ENCODE measurements at regions not wholly inside any gene's neighbourhood (a gene's known extent, or its start where the extent isn't known, plus 50 kb on each side); places are given as distances from the start of the nearest gene placed in this dataset.

DNA sequence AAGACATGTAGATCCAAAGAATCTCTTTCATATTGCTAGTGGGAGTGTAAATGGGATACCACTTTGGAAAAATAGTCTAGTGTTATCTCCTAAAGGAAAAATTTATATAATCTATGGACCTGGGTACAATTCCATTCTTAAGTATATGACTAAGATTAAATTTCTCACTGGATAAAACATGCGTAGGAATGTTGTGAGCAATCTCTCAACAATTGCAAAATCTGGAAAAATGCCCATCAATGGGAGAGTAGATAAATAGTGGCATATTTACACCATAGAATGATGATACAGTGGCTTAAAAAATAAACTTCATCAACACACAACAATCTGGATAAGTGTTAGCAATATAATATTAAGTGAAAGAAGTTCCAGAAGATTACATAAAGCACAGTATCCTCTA is 469.5 kb downstream of the MAN2A1 start:
- H3K27me3 Mint-ChIP-seq (ENCODE audit: insufficient read depth, unreplicated experiment) = peaks cover 4% of the 10 kb centered on the region
- POLR2A ChIA-PET = no interaction called here
- H3K9me3 ChIP-seq = no peaks in the 10 kb centered on the region
- intact Hi-C loops (cut with micrococcal nuclease; ENCODE audit: unreplicated experiment) = no loop called here
- H3K27ac Mint-ChIP-seq (ENCODE audit: unreplicated experiment) = no peak overlapping the region
- no peaks in the 10 kb centered on the region for H3K4me1 ChIP-seq
- H3K4me3 ChIP-seq (ENCODE audit: low read depth, low read length) = no peak overlapping the region
- no peaks in the 10 kb centered on the region for H3K36me3 Mint-ChIP-seq (ENCODE audit: insufficient read depth, unreplicated experiment)
- H3K4me1 Mint-ChIP-seq (ENCODE audit: low read depth, unreplicated experiment) = no peaks in the 10 kb centered on the region
- no peak overlapping the region for H3K4me3 Mint-ChIP-seq (ENCODE audit: unreplicated experiment)
- DNase-seq = no peak
- CTCF ChIA-PET = no interaction called here
- H3K27me3 ChIP-seq (replicated peaks; ENCODE audit: control insufficient read depth, insufficient read depth, low read length) = no peaks in the 10 kb centered on the region
- TF ChIP-seq, protein P1, sequence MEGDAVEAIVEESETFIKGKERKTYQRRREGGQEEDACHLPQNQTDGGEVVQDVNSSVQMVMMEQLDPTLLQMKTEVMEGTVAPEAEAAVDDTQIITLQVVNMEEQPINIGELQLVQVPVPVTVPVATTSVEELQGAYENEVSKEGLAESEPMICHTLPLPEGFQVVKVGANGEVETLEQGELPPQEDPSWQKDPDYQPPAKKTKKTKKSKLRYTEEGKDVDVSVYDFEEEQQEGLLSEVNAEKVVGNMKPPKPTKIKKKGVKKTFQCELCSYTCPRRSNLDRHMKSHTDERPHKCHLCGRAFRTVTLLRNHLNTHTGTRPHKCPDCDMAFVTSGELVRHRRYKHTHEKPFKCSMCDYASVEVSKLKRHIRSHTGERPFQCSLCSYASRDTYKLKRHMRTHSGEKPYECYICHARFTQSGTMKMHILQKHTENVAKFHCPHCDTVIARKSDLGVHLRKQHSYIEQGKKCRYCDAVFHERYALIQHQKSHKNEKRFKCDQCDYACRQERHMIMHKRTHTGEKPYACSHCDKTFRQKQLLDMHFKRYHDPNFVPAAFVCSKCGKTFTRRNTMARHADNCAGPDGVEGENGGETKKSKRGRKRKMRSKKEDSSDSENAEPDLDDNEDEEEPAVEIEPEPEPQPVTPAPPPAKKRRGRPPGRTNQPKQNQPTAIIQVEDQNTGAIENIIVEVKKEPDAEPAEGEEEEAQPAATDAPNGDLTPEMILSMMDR (IDR thresholded peaks at IDR 0.05; ENCODE audit: insufficient read depth in 1 of 2, low read depth in 1 of 2, low read length in 1 of 2, severe bottlenecking in 1 of 2, unreplicated experiment in 1 of 2) = no peak
- H3K9me3 Mint-ChIP-seq (ENCODE audit: unreplicated experiment) = no peaks in the 10 kb centered on the region
- no peaks in the 10 kb centered on the region for H3K36me3 ChIP-seq (ENCODE audit: control insufficient read depth, insufficient read depth, low read length)
- no TSS peak for BruUV-seq (replicated peaks)

DNA sequence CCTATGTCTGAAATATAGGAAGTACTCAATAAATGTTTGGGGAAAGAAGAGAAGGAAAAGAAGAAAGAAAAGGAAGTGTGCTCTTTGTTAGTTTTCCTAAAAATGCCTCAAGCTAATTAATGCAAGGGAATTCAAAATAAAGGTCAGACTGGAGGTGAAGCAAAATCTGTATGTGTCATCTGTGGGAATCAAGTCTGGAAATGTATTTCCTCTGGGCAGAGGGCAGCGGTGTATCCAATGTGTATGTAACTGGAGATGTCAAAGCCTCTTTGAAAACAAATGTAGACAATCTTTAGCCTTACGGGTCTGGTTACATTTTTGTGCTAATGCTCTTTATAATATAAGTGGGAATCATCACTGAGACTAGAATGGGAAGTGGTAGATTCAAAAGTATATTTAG is 471.4 kb downstream of the MAN2A1 start:
- ChIA-PET POLR2A (no interaction called here), CTCF (no interaction called here)
- Histone ChIP-seq H3K4me1 (no peaks in the 10 kb centered on the region), H3K36me3 (ENCODE audit: control insufficient read depth, insufficient read depth, low read length) (no peaks in the 10 kb centered on the region), H3K27me3 (replicated peaks; ENCODE audit: control insufficient read depth, insufficient read depth, low read length) (no peaks in the 10 kb centered on the region), H3K9me3 (no peaks in the 10 kb centered on the region), H3K4me3 (ENCODE audit: low read depth, low read length) (no peak overlapping the region)
- no peaks in the 10 kb centered on the region for H3K4me1 Mint-ChIP-seq (ENCODE audit: low read depth, unreplicated experiment)
- no peak overlapping the region for H3K27ac Mint-ChIP-seq (ENCODE audit: unreplicated experiment)
- TF ChIP-seq, protein P1 (IDR thresholded peaks at IDR 0.05; ENCODE audit: insufficient read depth in 1 of 2, low read depth in 1 of 2, low read length in 1 of 2, severe bottlenecking in 1 of 2, unreplicated experiment in 1 of 2) = no peak
- no TSS peak for BruUV-seq (replicated peaks)
- DNase-seq = no peak
- no peak overlapping the region for H3K4me3 Mint-ChIP-seq (ENCODE audit: unreplicated experiment)
- H3K9me3 Mint-ChIP-seq (ENCODE audit: unreplicated experiment) = no peaks in the 10 kb centered on the region
- intact Hi-C loops (cut with micrococcal nuclease; ENCODE audit: unreplicated experiment) = no loop called here
- peaks cover 4% of the 10 kb centered on the region for H3K27me3 Mint-ChIP-seq (ENCODE audit: insufficient read depth, unreplicated experiment)
- H3K36me3 Mint-ChIP-seq (ENCODE audit: insufficient read depth, unreplicated experiment) = no peaks in the 10 kb centered on the region

- no peak overlapping the region for H3K4me3 ChIP-seq (ENCODE audit: low read depth, low read length)
- Mint-ChIP-seq H3K27ac (ENCODE audit: unreplicated experiment) (no peak overlapping the region), H3K4me3 (ENCODE audit: unreplicated experiment) (no peak overlapping the region), H3K36me3 (ENCODE audit: insufficient read depth, unreplicated experiment) (no peaks in the 10 kb centered on the region), H3K9me3 (ENCODE audit: unreplicated experiment) (no peaks in the 10 kb centered on the region), H3K4me1 (ENCODE audit: low read depth, unreplicated experiment) (no peaks in the 10 kb centered on the region), H3K27me3 (ENCODE audit: insufficient read depth, unreplicated experiment) (peaks cover 4% of the 10 kb centered on the region)
- H3K27me3 ChIP-seq (replicated peaks; ENCODE audit: control insufficient read depth, insufficient read depth, low read length) = no peaks in the 10 kb centered on the region
- no TSS peak for BruUV-seq (replicated peaks)
- no peaks in the 10 kb centered on the region for H3K4me1 ChIP-seq
- POLR2A ChIA-PET = no interaction called here
- intact Hi-C loops (cut with micrococcal nuclease; ENCODE audit: unreplicated experiment) = no loop called here
- TF ChIP-seq, protein P1 (IDR thresholded peaks at IDR 0.05; ENCODE audit: insufficient read depth in 1 of 2, low read depth in 1 of 2, low read length in 1 of 2, severe bottlenecking in 1 of 2, unreplicated experiment in 1 of 2) = no peak
- CTCF ChIA-PET = no interaction called here
- DNase-seq = no peak
- H3K36me3 ChIP-seq (ENCODE audit: control insufficient read depth, insufficient read depth, low read length) = no peaks in the 10 kb centered on the region
- no peaks in the 10 kb centered on the region for H3K9me3 ChIP-seq
Measured at GRCh38 chr5:110165366-110165765, 475.6 kb downstream of the MAN2A1 start.
